Endothelial cell of umbilical vein (primary cell): ENCODE measurements at regions not wholly inside any gene's neighbourhood (a gene's known extent, or its start where the extent isn't known, plus 50 kb on each side); places are given as distances from the start of the nearest gene placed in this dataset.

Experiments used
- BruUV-seq: library from RNA; stranded (reverse); fragments of 400-500 nt; replicated peaks from 2 replicates; lab custom pipeline; 2021; lab: Mats Ljungman, UMichigan
- CTCF ChIA-PET: fragments of 300-600, 350-600 bp; sonication (Branson Sonifier 250); formaldehyde crosslinking; loops from one replicate; lab custom pipeline; 2021; ENCODE audit warnings: antibody characterized with exemption, inconsistent platforms; lab: Charles Lee
- POLR2A ChIA-PET: fragments of 300-600, 350-600 bp; sonication (Branson Sonifier 250); formaldehyde crosslinking; loops from one replicate; lab custom pipeline; 2021; ENCODE audit warnings: antibody characterized with exemption, inconsistent platforms; lab: Charles Lee
- DNase-seq: peaks from one replicate; pipeline ENCODE4 v3.0.0-alpha.2; 2011; ENCODE audit warnings: low read depth, low spot score
- FAIRE-seq: peaks from 2 replicates; lab custom pipeline; 2011; peaks lifted over from hg19 to GRCh38; lab: Jason Lieb, UNC
- H2AFZ ChIP-seq: 2 replicates; pipeline ENCODE4 v1.6.0; 2012; ENCODE audit warnings: low read depth, low read length, control low read depth, inconsistent platforms
- H3K27ac ChIP-seq: 2 replicates; pipeline ENCODE4 v1.5.1; 2011; ENCODE audit warnings: low read depth, mild to moderate bottlenecking, control low read depth, low read length, moderate library complexity; ENCODE audit not compliant: insufficient read depth
- H3K27me3 ChIP-seq, 2 experiments: 2 replicates each; pipeline versions ENCODE4 v1.6.0 to v1.6.1; 2011; ENCODE audit warnings: low read length in 2 of 2, mixed read lengths in 1 of 2; ENCODE audit not compliant: control insufficient read depth in 2 of 2, insufficient read depth in 2 of 2
- H3K36me3 ChIP-seq, 2 experiments: 2 replicates in 1 of 2; 3 replicates in 1 of 2; pipeline ENCODE4 v1.5.1; 2011; ENCODE audit warnings: low read length in 2 of 2, mild to moderate bottlenecking in 1 of 2, moderate library complexity in 1 of 2; ENCODE audit not compliant: control insufficient read depth in 2 of 2, insufficient read depth in 2 of 2; ENCODE audit errors: extremely low read depth in 1 of 2
- H3K4me1 ChIP-seq: 3 replicates; pipeline ENCODE4 v1.5.1; 2011; ENCODE audit warnings: mild to moderate bottlenecking, low read length; ENCODE audit not compliant: control insufficient read depth, insufficient read depth; ENCODE audit errors: extremely low read depth
- H3K4me2 ChIP-seq: 2 replicates; pipeline ENCODE4 v1.6.1; 2011; ENCODE audit warnings: low read length, control low read depth, mixed read lengths; ENCODE audit not compliant: insufficient read depth
- H3K4me3 ChIP-seq, 3 experiments: fragments of 200-600 bp in 1 of 3; sonication (generic), shearing (Covaris generic) in 1 of 3; replicated peaks in 1 of 3; 2 replicates each; pipeline ENCODE4 v1.5.1; 2011 to 2016; ENCODE audit warnings: control low read depth in 3 of 3, low read length in 3 of 3, mild to moderate bottlenecking in 2 of 3, inconsistent platforms in 1 of 3, low read depth in 1 of 3, moderate library complexity in 1 of 3; ENCODE audit not compliant: insufficient read depth in 1 of 3
- H3K79me2 ChIP-seq: 2 replicates; pipeline ENCODE4 v1.6.0; 2012; ENCODE audit warnings: low read length, inconsistent platforms; ENCODE audit not compliant: control insufficient read depth, insufficient read depth
- H3K9ac ChIP-seq: replicated peaks from 2 replicates; pipeline ENCODE3; 2011; ENCODE audit warnings: low read length, control low read depth; ENCODE audit not compliant: insufficient read depth; ENCODE audit errors: extremely low read depth
- H3K9me1 ChIP-seq: replicated peaks from 3 replicates; pipeline ENCODE4 v1.6.0; 2011; ENCODE audit warnings: mild to moderate bottlenecking, low read length; ENCODE audit not compliant: control insufficient read depth, insufficient read depth; ENCODE audit errors: extremely low read depth
- H3K9me3 ChIP-seq: replicated peaks from 2 replicates; pipeline ENCODE4 v1.5.1; 2012; ENCODE audit warnings: low read length, inconsistent platforms; ENCODE audit not compliant: control insufficient read depth, insufficient read depth
- H4K20me1 ChIP-seq: replicated peaks from 2 replicates; pipeline ENCODE3; 2011; ENCODE audit warnings: mild to moderate bottlenecking, low read length; ENCODE audit not compliant: control insufficient read depth, insufficient read depth; ENCODE audit errors: extremely low read depth
- EZH2 ChIP-seq: IDR thresholded peaks from 2 replicates; pipeline ENCODE4 v1.6.1; 2012; ENCODE audit warnings: borderline replicate concordance, low read depth, mild to moderate bottlenecking, moderate library complexity, low read length, inconsistent platforms; ENCODE audit not compliant: severe bottlenecking
- FOS ChIP-seq: IDR thresholded peaks from 2 replicates; pipeline ENCODE4 v1.6.1; 2011; ENCODE audit warnings: mild to moderate bottlenecking, low read length, moderate library complexity, borderline replicate concordance; ENCODE audit not compliant: insufficient read depth
- GATA2 ChIP-seq: IDR thresholded peaks from 2 replicates; pipeline ENCODE4 v1.7.0; 2011; ENCODE audit warnings: low read depth, mild to moderate bottlenecking, moderate library complexity, mixed read lengths, low read length; ENCODE audit not compliant: insufficient read length, insufficient read depth
- JUN ChIP-seq: IDR thresholded peaks from 2 replicates; pipeline ENCODE4 v1.6.1; 2011; ENCODE audit warnings: borderline replicate concordance, low read depth; ENCODE audit not compliant: insufficient read length, insufficient read depth
- MYC ChIP-seq: IDR thresholded peaks from one replicate; pipeline ENCODE4 v1.6.1; 2011; ENCODE audit warnings: mild to moderate bottlenecking, low read depth, low read length
- POLR2A ChIP-seq: IDR thresholded peaks from 2 replicates; pipeline ENCODE4 v1.6.1; 2012; ENCODE audit warnings: low read depth, mild to moderate bottlenecking, control low read depth, low read length
- POLR2AphosphoS5 ChIP-seq: IDR thresholded peaks from 2 replicates; pipeline ENCODE4 v1.6.1; 2012; ENCODE audit warnings: low read depth, mild to moderate bottlenecking, control low read depth, low read length, moderate library complexity; ENCODE audit not compliant: insufficient read depth
- dilution Hi-C: fragments of 300-500 bp; cut with MboI; formaldehyde crosslinking; loops from one replicate; pipeline ENCODE4 v1.15.0; 2019; ENCODE audit warnings: low sequenced_read_pairs; ENCODE audit not compliant: extremely low pct_ligation_motif_present
- intact Hi-C: fragments of 100-400 bp; cut with micrococcal nuclease; formaldehyde crosslinking; loops from one replicate; pipeline ENCODE4 v1.10.0; 2022
- TF ChIP-seq, protein P1 (sequence below): IDR thresholded peaks from 2 replicates; pipeline ENCODE4 v1.6.1; 2011; ENCODE audit not compliant: insufficient read depth, insufficient read length
- TF ChIP-seq, protein P2 (sequence below), 2 donors: IDR thresholded peaks; 1 replicate in 1 of 2; 2 replicates in 1 of 2; pipeline ENCODE4 v1.5.1; 2011; ENCODE audit warnings: low read length in 2 of 2, mild to moderate bottlenecking in 2 of 2, moderate library complexity in 2 of 2, control low read depth in 1 of 2, inconsistent platforms in 1 of 2, low read depth in 1 of 2; ENCODE audit not compliant: insufficient read depth in 1 of 2; ENCODE audit errors: extremely low read depth in 1 of 2

GRCh38 chr6:122025104-122025503 is 374.3 kb upstream of the HSF2 start:
- no peak overlapping the region for H3K4me2 ChIP-seq
- H3K9me3 ChIP-seq: no peaks in the 10 kb centered on the region
- no peak overlapping the region for H3K27ac ChIP-seq
- H3K36me3 ChIP-seq: no peaks in the 10 kb centered on the region
- H3K79me2 ChIP-seq: no peaks in the 10 kb centered on the region
- H3K9ac ChIP-seq: no peak overlapping the region
- no peaks in the 10 kb centered on the region for H3K9me1 ChIP-seq
- CTCF ChIA-PET: interaction anchor here (1.6 kb wide), 1 partner anchor 9 kb away, joined by 5 read pairs; no protein-coding TSS in a partner anchor
- no peaks in the 10 kb centered on the region for H3K27me3 ChIP-seq
- DNase-seq: no peak
- TF ChIP-seq FOS (no peak), EZH2 (no peak), GATA2 (no peak), POLR2AphosphoS5 (no peak), JUN (no peak), POLR2A (no peak), MYC (no peak)
- TF ChIP-seq, protein P1, sequence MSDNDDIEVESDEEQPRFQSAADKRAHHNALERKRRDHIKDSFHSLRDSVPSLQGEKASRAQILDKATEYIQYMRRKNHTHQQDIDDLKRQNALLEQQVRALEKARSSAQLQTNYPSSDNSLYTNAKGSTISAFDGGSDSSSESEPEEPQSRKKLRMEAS: no peak
- TF ChIP-seq, protein P2, sequence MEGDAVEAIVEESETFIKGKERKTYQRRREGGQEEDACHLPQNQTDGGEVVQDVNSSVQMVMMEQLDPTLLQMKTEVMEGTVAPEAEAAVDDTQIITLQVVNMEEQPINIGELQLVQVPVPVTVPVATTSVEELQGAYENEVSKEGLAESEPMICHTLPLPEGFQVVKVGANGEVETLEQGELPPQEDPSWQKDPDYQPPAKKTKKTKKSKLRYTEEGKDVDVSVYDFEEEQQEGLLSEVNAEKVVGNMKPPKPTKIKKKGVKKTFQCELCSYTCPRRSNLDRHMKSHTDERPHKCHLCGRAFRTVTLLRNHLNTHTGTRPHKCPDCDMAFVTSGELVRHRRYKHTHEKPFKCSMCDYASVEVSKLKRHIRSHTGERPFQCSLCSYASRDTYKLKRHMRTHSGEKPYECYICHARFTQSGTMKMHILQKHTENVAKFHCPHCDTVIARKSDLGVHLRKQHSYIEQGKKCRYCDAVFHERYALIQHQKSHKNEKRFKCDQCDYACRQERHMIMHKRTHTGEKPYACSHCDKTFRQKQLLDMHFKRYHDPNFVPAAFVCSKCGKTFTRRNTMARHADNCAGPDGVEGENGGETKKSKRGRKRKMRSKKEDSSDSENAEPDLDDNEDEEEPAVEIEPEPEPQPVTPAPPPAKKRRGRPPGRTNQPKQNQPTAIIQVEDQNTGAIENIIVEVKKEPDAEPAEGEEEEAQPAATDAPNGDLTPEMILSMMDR (IDR thresholded peaks at IDR 0.05; ENCODE audit: extremely low read depth in 1 of 2, insufficient read depth in 1 of 2, low read depth in 1 of 2, low read length in 2 of 2): no peak
- H2AFZ ChIP-seq: no peak overlapping the region
- dilution Hi-C loops: no loop called here
- FAIRE-seq: no peak
- no peaks in the 10 kb centered on the region for H4K20me1 ChIP-seq
- no peaks in the 10 kb centered on the region for H3K4me1 ChIP-seq
- no TSS peak for BruUV-seq
- POLR2A ChIA-PET: no interaction called here
- no peak overlapping the region for H3K4me3 ChIP-seq
- intact Hi-C loops: no loop called here
